GM04504 (cell line): ENCODE measurements at regions not wholly inside any gene's neighbourhood (a gene's known extent, or its start where the extent isn't known, plus 50 kb on each side); places are given as distances from the start of the nearest gene placed in this dataset.
"Not testable (repeated sequence)": the region's sequence is repeated elsewhere in the genome, so short reads cannot be mapped to it uniquely, and the experiment has no call there.

Source experiments
- DNase-seq: peaks from one replicate; pipeline ENCODE4 v3.0.0-alpha.2; 2012; ENCODE audit warnings: low read depth

DNA sequence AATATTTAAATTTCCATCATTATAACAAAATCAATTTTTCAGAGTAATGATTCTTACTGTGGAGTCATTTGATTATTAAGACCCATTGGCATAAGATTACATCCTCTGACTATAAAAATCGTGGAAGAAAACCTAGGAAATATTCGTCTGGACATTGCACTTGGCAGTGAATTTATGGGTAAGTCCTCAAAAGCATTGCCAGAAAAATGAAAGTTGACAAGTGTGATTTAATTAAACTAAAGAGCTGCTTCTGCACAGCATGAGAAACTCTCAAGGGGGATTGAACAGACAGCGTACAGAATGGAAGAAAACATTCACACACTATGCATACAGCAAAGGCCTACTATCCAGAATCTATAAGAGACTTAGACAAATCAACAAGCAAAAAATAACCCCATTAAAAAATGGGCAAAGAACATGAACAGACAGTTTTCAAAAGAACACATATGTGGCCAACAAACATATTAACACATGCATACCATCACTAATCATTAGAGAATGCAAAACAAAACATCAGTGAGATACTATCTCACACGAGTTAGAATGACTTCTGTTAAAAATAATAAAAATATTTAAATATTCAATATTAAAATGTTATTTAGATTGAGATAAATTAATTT lies 111.4 kb downstream of the CCDC74A start:
- DNase-seq = not testable (repeated sequence)

DNA sequence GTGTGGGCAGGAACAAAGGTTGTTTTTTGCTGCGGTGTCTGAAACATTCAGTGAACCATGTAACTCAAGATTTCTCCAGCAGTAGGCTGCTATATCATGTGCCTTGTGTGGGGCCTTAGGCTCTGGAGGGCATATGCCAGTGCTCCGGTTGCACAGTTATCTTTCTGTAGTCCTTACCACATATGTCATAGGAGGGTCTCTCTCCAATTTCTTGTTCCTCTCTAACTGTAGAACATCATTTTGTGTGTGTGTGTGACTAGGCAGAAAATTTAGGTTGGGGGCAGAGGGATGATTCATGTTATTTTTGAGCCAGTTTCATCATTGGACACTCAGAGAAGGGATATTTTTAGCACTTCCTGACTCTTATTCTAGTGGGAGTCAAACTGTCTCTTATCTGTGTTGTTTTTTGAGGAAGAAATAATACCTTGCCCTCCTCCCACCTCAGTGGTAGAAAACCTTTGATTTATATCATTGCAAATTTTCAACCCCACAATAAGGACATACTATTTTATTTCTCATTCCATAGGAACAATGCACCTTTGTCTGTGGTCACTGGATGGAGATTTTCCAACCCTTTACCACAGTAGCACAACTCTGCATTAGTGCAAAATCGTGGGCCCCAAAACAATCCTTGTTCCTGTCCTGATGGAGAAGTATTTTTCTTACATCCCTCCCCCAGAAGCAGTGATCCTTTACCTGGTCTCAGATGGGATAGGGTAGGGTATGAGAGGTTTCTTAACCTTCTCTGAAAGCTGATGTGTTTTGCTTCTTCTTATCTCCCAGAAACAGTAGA lies 113.9 kb downstream of the CCDC74A start:
- DNase-seq = no peak

DNA sequence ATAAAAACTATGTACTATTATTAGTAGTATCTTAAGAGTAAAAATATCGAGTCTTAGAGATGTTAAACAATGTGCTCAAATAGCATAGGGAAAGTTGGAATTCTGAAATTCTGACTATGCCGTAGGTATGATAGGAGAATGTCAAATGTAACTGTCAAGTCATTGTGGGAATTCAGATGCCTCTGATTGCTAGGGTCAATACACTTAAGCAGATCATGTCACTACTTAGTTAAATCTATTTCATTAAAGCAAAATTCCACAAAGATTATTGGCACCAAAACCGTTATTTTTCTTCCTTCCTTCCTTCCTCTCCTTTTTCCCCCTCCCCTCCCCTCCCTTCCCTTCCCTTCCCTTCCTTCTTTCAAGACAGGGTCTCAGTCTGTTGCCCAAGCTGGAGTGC lies 115.5 kb downstream of the CCDC74A start:
- not testable (repeated sequence) for DNase-seq

DNA sequence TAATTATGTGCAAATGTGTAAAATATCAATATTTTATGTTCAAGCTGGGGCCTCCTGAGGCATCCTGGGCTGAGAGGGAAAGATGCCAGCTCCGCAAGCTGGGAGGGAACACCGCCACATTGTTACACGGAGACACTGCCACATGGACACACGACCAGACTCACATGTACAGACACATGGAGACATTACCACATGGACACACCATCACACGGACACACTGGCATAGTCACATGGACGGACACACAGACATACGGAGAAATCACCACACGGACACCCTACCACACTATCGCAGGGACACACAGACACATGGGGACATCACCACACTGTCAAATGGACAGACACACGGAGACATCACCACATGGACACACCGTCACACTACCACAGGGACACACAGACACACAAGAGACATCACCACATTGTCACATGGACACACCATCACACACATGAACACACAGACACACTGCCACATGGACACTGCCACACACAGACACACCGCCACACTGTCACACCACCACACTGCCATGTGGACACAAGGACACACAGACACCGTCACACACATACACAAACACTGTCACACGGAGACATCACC lies 117.6 kb downstream of the CCDC74A start:
- no peak for DNase-seq

DNA sequence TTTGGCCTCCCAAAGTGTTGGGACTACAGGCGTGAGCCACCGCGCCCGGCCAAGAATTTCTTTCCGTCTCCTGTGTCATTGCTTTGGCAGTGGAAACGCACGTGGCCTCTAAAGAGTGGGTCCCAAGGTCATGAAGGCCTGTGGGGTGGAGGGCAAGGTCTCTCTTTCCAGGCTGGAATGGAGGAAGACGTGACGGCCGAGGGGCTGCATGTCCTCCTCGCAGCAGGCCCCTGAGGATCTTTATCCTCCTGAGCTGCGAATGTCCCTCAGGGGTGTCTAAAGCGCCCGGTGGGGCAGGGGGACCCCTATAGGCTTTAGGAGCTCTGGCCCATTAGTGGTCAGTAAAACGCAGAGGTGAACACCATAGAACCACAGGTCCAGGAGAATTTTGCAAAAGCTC lies 118.5 kb downstream of the CCDC74A start:
- DNase-seq = not testable (repeated sequence)

DNA sequence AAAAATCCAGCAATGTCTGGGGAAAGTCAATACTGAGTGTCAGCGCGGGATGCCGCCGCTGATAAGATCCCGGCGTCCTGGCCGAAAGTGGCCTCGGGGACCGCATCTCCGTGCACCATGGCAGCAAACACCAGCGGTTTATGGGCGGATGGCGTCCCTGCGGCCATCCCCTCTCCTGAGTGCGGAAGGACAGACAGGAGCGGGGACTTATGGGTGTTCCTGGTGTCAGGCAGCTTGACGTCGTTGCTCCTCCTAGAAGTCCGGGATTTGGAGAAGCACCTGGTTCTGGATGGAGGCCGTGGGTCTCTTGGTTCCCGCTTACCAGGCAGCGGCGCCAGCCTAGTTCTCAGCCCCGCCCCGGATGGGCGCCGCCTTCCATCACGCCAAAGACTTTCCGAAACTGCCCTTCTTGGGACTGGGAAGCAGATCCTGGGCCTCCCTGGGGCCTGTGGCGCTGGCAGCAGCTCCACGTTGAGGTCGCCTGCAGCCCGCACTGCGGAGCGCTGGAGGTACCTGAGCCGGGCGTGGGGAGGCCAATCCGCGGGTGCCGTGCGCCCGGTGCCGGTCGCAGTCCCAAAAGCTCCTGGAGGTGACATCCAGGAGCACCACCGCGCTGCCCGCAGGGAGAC lies 119.1 kb downstream of the CCDC74A start:
- no peak for DNase-seq

DNA sequence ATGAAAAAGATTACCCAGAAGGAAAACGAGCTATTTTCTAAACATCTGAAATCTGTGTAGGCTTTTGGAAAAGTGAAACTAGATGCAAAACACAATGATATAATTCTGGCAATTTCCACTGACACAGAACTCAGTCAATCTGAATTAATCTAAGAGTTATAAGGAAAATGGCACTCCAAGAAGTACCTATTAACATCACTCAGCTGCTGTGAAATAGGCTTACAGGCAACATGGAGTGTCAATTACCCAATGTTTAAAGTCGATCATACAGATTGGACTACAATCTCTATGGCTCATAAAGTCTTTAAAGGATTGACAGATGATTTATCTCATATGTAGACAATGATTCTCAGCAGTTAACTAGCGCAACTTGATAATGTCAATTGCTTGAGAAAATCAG lies 120.9 kb downstream of the CCDC74A start:
- not testable (repeated sequence) for DNase-seq

DNA sequence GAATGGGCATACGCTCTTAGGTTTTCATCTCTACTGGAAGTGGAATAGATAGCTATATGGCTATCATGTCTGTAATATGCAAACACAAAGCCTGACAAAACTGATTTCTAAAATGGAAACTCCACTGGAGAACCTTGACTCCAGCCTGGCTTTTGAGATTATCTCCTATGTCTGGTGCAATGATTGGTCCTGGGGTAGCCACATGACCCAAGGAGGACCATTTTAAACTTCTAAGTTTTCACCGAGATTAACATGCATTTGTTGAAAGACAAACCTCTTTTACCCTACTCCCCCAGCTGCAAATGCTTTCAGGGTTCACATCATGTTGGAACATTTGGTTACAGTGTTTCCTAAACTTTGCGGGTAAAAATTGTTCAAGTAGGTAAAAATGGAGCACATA lies 124.6 kb downstream of the CCDC74A start:
- not testable (repeated sequence) for DNase-seq

DNA sequence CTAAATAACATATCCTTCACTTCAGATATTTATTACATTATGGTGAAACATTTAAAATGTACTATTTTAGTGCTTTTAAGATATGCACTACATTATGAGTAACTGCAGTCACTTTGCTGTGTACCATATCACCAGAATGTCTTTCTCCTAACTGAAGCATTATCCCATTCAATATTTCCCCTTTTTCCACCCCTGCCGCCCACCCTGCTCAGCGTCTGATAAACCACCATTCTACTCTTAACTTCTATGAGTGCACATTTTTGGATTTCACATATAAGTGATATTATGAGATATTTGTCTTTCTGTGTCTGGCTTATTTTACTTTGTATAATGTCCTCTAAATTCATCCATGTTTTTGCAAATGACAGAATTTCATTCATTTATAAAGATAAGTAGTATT lies 126.4 kb downstream of the CCDC74A start:
- not testable (repeated sequence) for DNase-seq

DNA sequence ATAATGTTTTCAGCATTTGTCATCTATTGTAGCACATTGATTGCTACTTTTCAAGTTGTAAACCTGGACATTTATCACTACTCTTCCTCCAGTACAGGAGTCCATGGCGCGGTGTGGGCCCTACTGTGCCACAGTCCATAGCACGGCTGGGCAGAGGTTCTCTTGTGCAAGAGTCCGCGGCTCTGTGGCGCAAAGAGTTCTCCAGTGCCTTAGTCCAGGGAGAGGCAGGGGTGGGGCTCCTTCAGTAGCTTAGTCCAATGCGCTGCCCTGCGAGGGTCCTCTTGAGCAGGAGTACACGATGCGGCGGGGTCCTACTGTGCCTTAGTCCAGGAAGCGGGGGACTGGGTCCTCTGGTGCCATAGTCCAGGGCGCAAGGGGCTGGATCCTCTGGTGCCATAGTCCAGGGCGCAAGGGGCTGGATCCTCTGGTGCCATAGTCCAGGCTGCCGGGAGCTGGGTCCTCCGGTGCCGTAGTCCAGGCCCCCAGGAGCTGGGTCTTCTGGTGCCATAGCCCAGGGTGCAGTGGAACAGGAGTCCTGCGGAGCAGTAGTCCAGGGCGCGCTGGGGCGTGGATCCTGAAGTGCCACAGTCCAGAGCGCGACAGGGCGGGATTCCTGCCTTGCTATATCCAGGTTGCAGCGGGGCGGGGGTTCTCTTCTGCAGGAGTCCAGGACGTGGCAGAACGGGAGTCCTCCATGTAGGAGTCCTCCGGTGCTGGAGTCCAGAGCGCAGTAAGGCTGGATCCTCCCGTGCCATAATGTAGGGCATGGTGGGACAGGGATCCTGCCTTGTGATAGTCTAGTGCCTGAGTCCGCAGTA lies 129.3 kb downstream of the CCDC74A start:
- no peak for DNase-seq

DNA sequence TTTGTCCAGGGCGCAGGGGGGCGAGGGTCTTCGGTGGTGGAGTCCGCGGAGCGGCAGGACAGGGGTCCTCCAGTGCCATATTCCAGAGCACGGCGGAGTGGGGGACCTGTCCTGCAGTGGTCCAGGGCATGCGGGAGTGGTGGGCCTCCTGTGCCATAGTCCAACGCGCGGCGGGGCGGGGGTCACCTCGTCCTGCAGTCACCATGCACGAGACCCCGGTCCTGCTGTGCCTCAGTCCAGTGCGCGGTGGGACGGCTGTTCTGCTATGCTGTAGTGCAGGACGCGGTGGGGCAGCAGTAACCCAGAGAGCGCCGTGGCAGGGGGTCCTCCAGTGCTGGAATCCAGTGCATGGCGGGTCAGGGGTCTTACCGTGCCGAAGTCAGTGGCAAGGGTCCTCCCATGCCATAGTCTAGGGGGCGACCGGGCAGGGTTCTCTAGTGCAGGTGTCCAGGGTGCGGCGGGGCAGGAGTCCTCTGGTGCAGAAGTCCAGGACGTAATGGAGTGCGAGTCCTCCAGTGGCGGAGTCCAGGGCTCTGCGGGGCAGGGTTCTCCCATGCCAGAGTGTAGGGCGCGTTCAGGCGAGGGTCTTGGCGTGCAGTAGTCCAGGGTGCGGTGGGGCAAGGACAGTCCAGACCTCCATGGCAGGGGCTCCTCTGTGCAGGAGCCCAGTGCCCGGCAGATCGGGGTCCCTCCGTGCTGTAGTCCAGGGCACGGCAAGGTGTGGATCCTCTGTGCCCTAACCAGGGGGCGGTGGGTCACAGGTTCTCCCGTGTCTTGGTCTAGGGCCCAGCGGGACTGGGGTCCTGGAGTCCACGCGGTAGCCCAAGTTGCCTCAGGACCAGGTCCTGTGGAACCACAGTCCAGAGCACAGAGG lies 130.4 kb downstream of the CCDC74A start:
- DNase-seq = no peak

DNA sequence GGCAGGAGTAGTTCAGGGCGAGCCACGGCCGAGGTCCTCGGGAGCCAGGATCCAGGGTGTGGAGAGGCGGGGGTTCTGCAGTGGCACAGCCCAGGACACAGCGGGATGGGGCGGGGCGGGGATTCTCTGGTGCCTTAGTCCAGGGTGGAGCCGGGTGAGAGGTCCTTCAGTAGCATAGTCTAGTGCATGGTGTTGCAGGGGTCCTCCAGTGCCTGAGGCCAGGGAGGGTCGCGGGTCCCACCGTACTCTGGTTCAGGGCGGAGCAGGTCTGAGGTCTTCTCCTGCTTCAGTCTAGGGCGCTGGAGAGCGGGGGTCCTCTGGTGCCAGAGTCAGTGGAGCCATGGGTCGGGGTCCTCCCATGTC lies 131.1 kb downstream of the CCDC74A start:
- no peak for DNase-seq

DNA sequence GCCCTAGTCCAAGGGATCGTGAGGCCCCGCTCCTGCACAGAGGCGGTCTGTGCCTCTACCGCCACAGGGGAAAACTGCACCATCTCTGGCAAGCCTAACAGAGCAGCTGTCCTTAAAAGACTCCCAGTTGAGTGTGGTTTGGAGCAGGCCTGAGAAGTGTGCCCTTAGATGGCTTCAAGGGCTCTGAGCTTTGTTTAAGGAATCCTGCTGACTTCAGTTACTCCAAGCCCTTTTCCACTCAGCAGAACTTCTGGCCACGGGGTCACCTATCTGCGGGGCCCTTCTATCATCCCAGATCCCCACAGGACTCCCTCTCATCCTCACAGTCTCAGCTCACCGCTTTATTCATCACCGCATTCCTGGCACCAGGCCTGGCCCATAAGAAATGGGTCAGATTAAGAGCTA lies 131.5 kb downstream of the CCDC74A start:
- no peak for DNase-seq

DNA sequence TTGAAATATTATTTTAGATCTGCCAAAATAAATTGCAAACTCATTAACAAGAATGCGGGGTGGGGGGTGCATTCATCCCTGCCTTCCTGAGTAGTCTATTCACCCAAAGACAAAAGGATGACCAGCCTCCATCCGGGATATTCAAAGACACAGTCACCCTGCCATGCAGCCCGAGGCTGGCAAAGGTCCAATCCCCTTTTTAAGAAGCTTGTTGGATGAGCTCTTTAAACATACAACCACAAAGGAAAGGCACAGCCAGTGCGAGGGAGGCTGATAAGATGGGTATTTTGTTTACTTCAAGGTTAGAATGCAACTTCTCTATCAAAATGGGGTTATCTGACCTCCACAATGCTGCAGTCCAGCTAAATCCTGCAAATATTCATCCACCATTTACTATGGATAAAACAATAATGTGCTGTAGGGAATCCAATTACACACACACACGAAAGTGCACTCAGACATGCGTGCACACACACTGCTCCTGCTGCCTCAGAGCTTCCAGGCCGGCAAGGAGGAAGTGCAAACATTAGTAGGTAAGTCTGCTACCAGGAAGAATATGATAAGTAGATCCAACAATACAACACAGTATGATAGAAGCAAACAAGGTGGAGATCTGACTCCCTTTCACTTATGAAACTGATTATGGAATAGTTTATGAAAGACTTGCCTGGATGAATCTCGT lies 133.6 kb downstream of the CCDC74A start:
- DNase-seq = not testable (repeated sequence)

DNA sequence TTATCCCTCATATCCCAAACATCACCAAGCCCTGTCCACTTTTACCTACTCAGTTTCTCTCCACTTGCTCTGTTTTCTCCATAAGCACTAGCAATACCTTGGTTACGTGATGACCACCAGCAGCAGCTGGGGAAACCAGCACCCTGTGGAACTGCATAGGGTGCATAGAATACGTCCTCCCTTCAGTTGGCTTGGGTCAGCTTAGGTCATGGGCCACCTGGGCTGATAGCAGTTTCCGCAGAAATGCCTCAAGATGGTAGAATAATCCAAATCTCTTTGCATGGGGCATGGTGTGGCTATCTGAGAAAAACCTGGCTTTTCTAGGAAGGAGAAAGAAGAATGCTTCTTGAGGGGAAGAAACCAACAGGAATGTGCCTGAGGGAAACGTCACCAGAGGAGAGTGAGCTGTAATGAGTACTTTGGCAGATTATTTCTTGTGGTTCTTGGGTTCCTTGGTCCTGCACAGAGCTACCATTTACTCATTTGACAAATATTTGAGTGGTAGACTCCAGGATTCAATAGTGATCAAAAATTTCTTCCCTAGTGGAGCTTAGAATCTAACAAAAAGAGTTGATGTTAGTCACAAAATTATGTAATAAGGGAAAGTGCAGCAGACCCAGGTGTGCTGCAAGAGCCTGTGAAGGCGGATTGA lies 134.3 kb downstream of the CCDC74A start:
- DNase-seq = not testable (repeated sequence)

DNA sequence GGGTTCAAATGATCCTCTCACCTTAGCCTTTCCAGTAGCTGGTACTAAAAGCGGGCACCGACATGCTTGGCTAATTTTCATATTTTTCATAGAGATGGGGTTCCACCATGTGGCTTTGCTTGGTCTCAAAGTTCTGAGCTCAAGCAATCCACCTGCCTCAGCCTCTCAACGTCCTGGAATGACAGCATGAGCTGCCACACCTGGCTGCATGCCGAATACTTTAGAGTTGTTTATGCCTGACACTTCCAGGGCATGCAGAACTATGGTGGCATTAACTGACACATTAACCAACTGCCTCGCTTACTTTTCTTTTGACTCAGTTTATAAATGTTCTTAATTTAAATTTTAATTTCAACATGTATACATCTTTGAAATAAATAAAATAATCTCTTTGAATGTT lies 135.8 kb downstream of the CCDC74A start:
- DNase-seq = not testable (repeated sequence)

DNA sequence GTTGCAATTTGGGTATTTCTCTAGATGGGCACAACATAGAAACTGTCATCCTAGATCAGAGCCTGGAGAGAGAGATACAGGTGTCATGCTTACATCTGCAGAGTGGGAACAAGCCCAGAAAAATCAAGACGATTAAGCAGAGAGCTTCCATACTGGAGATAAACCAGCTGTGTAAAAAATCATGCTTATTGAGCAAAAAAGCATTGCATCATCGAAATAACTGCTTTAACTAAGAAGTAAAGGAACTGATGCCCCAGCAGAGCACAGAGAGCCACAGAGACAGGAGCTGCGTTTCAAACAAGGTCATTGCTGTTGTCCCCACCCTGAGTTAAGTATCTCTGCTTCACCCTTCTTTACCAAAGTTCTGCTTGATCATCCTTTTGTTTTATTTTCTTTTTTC lies 138.0 kb downstream of the CCDC74A start:
- DNase-seq = not testable (repeated sequence)

DNA sequence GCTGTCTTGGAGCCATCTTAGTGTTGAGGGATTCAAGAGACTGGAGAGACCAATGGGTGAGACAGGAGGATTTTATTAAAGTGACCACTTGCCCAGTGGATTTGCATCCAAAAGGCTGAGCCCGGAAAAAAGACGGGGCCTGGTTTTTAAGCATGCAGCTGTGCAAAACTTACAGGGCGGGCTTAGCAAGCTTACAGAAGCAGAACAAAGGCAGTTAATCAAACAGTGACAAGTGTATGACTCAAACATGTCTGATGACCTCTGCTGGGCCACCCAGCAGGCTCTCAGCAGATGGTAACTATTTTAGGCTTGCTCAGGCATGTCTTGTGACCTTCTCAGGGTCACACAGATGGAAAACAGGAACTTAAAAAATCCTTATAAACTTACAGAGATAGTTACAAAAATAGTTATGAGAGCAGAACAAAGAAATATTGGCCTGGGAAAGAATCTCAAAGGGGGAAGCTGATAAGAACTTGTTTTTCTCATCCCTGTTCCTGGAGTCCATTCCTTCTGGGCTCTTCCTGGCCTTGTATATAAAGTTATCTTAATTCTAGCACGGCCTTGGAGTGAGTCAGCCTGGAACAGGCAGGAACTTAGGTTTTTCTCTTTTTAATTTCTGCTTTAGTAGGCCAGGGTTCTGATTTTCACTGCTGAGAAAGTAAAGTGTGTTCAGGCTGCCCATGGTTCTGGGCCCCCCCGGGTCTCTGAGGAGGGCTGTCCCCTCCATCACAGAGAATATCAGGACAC lies 141.3 kb downstream of the CCDC74A start:
- peak; percentile 75 for DNase-seq

DNA sequence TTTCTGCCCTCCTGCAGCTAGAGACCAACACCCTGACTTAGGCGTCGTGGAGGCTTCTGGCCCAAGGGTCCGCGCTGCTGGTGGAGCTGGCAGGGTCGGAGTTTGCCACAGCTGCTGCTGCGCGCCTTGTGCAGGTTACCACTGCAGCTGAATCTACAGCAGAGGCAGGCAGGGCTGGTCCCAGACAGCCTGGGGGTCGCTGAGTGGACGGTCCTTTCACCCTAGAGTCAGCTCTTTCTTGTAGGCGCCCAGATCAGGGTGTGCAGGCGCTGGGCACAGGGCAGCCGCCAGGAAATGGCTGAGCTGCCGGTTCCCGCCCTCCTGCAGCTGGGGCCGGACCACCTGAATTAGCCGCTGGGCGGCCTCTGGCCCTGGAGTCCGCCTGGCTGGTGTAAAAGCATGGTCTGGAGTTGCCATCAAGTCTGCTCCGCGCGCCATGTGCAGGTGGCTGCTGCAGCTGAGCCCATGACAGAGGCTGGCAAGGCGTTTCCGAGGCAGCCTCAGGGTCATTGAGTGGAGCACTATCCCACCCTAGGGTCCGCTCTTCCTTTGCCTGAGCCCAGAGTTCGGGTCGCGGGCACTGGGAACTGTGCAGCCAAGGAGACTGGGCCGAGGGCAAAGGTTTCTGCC lies 144.3 kb downstream of the CCDC74A start:
- not testable (repeated sequence) for DNase-seq
